ENCODE measurements at regions not wholly inside any gene's neighbourhood (a gene's known extent, or its start where the extent isn't known, plus 50 kb on each side); places are given as distances from the start of the nearest gene placed in this dataset.
"Not testable (repeated sequence)": the region's sequence is repeated elsewhere in the genome, so short reads cannot be mapped to it uniquely, and the experiment has no call there.

GRCh38 chr17:31623990-31624389, 232.5 kb downstream of the RAB11FIP4 start:
- TF ChIP-seq CTCF (IDR thresholded peaks at IDR 0.05), result no peak
- Histone ChIP-seq H3K4me3 (no peak overlapping the region), H3K27ac (no peak overlapping the region)
- no peak for DNase-seq (ENCODE audit: low spot score)

GRCh38 chr17:31622500-31622899, 231.0 kb downstream of the RAB11FIP4 start:
- no peak for TF ChIP-seq CTCF (IDR thresholded peaks at IDR 0.05)
- no peak overlapping the region for H3K4me3 ChIP-seq
- no peak overlapping the region for H3K27ac ChIP-seq
- DNase-seq (ENCODE audit: low spot score), result no peak

GRCh38 chr17:31621566-31621965, 230.1 kb downstream of the RAB11FIP4 start:
- TF ChIP-seq CTCF (IDR thresholded peaks at IDR 0.05), result no peak
- no peak overlapping the region for H3K27ac ChIP-seq
- DNase-seq (ENCODE audit: low spot score), result no peak
- no peak overlapping the region for H3K4me3 ChIP-seq

- DNase-seq (ENCODE audit: low spot score); H3K27ac ChIP-seq; H3K4me3 ChIP-seq: not testable (repeated sequence)
Measured at GRCh38 chr17:31611053-31611452, 219.6 kb downstream of the RAB11FIP4 start.

- Histone ChIP-seq H3K27ac (no peak overlapping the region), H3K4me3 (no peak overlapping the region)
- TF ChIP-seq CTCF (IDR thresholded peaks at IDR 0.05), result no peak
- DNase-seq (ENCODE audit: low spot score), result peak; percentile 62
Measured at GRCh38 chr17:31609996-31610910, 218.8 kb downstream of the RAB11FIP4 start.

GRCh38 chr17:31609331-31609730, 217.9 kb downstream of the RAB11FIP4 start:
- H3K27ac ChIP-seq, result no peak overlapping the region
- no peak for TF ChIP-seq CTCF (IDR thresholded peaks at IDR 0.05)
- DNase-seq (ENCODE audit: low spot score), result peak; percentile 9
- H3K4me3 ChIP-seq, result no peak overlapping the region

- H3K27ac ChIP-seq, result no peak overlapping the region
- TF ChIP-seq CTCF (IDR thresholded peaks at IDR 0.05), result no peak
- peak; percentile 26 for DNase-seq (ENCODE audit: low spot score)
- H3K4me3 ChIP-seq, result no peak overlapping the region
Measured at GRCh38 chr17:31608659-31609254, 217.3 kb downstream of the RAB11FIP4 start.
